ENCODE measurements at regions not wholly inside any gene's neighbourhood (a gene's known extent, or its start where the extent isn't known, plus 50 kb on each side); places are given as distances from the start of the nearest gene placed in this dataset.

GRCh38 chrX:8971116-8971515 lies 62.8 kb downstream of the FAM9B start:
- peak; percentile 74 for ATAC-seq (ENCODE audit: poor library complexity)
- intact Hi-C loops (cut with DNase I, micrococcal nuclease) = loop anchor here (1.0 to 10.0 kb wide), 6 partner anchors 224 to 738 kb away; partner anchors contain the start of gene TBL1X (in 1 of the 2)
- POLR2A ChIA-PET = interaction anchor here (0.6 to 2.3 kb wide), 2 partner anchors 370 to 491 kb away, joined by 3 to 8 read pairs; no protein-coding TSS in a partner anchor

DNA sequence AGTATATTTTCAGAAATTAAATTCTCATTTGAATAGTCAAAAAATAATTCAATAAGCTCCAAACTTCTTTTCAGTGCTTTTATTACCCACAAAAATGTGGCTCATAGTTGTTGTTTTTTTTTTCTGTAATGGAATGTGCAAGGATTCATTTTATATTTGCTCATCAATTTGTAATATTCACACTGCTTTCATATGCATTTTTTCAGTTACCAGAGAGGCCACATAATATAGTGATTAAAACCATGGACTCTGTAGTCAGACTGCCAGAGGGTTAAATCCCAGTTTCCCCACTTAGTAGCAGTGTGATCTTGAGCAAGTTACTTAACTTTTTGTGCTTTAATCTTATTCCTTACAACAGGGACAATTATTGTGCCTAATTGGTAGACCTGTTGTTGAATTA lies 64.5 kb downstream of the FAM9B start:
- Histone ChIP-seq H3K4me1 (ENCODE audit: insufficient read depth, low read length) (no peaks in the 10 kb centered on the region), H3K36me3 (ENCODE audit: insufficient read depth, low read length) (no peaks in the 10 kb centered on the region), H3K27me3 (ENCODE audit: control insufficient read depth in 1 of 2, insufficient read depth in 2 of 2, low read length in 2 of 2) (no peaks in the 10 kb centered on the region), H3K9me3 (ENCODE audit: control insufficient read depth in 1 of 2, insufficient read depth in 1 of 2, low read length in 2 of 2) (no peaks in the 10 kb centered on the region), H3K4me3 (ENCODE audit: low read length) (no peak overlapping the region), H3K27ac (ENCODE audit: low read depth in 1 of 2, low read length in 2 of 2) (no peak overlapping the region)
- no peak for ATAC-seq (ENCODE audit: poor library complexity)
- Mint-ChIP-seq H3K9me3 (peaks cover 2% of the 10 kb centered on the region), H3K27ac (no peak overlapping the region), H3K4me1 (ENCODE audit: low read depth) (no peaks in the 10 kb centered on the region), H3K4me3 (no peak overlapping the region), H3K36me3 (ENCODE audit: low read depth) (no peaks in the 10 kb centered on the region), H3K27me3 (no peaks in the 10 kb centered on the region)
- intact Hi-C loops (cut with DNase I, micrococcal nuclease) = no loop called here
- ChIA-PET POLR2A (no interaction called here), CTCF (no interaction called here)
- no peak for DNase-seq
- no peak for TF ChIP-seq CTCF (IDR thresholded peaks at IDR 0.05)

More at GRCh38 chrX:8971116-8971515, 62.8 kb downstream of the FAM9B start:
- no peaks in the 10 kb centered on the region for H3K27me3 ChIP-seq (ENCODE audit: control insufficient read depth in 1 of 2, insufficient read depth in 2 of 2, low read length in 2 of 2)
- Mint-ChIP-seq H3K4me3 (no peak overlapping the region), H3K4me1 (ENCODE audit: low read depth) (no peaks in the 10 kb centered on the region), H3K27ac (no peak overlapping the region), H3K36me3 (ENCODE audit: low read depth) (no peaks in the 10 kb centered on the region), H3K9me3 (peaks cover 2% of the 10 kb centered on the region), H3K27me3 (peaks cover 2% of the 10 kb centered on the region)
- peak in 3 of 14 experiments; percentile 64 to 66 (median 65) for DNase-seq
- CTCF ChIA-PET = interaction anchor here (0.7 to 1.6 kb wide), 2 partner anchors 342 to 381 kb away, joined by 3 read pairs; no protein-coding TSS in a partner anchor
- H3K27ac ChIP-seq (ENCODE audit: low read depth in 1 of 2, low read length in 2 of 2) = no peak overlapping the region
- H3K4me1 ChIP-seq (ENCODE audit: insufficient read depth, low read length) = no peaks in the 10 kb centered on the region
- no peaks in the 10 kb centered on the region for H3K9me3 ChIP-seq (ENCODE audit: control insufficient read depth in 1 of 2, insufficient read depth in 1 of 2, low read length in 2 of 2)
- TF ChIP-seq CTCF (IDR thresholded peaks at IDR 0.05) = peak; percentile 46
- H3K4me3 ChIP-seq (ENCODE audit: low read length) = no peak overlapping the region
- H3K36me3 ChIP-seq (ENCODE audit: insufficient read depth, low read length) = no peaks in the 10 kb centered on the region

DNA sequence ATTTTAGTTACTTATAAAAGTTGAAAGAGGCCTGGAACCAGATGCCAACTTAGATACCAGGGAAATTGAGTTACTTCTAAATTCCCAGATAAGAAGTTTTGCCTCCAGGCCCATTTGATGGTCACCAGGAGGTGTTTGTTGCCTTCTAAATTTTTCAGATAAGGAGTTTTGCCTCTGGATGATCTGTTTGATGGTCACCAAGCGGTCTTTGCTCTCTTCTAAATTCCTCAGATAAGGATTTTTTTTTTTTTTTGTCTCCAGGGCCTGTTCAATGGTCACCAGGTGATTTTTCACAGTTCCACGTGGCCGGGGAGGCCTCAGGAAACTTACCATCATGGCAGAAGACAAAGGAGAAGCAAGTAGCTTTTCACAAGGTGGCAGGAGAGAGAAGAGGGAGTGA lies 66.5 kb downstream of the FAM9B start:
- intact Hi-C loops (cut with DNase I, micrococcal nuclease) = no loop called here
- ATAC-seq (ENCODE audit: poor library complexity) (no peak), DNase-seq (no peak)
- CTCF ChIA-PET = no interaction called here
- Mint-ChIP-seq H3K36me3 (ENCODE audit: low read depth) (no peaks in the 10 kb centered on the region), H3K27ac (no peak overlapping the region), H3K4me3 (no peak overlapping the region), H3K27me3 (no peaks in the 10 kb centered on the region), H3K9me3 (peaks cover 2% of the 10 kb centered on the region), H3K4me1 (ENCODE audit: low read depth) (no peaks in the 10 kb centered on the region)
- Histone ChIP-seq H3K4me3 (ENCODE audit: low read length) (no peak overlapping the region), H3K4me1 (ENCODE audit: insufficient read depth, low read length) (no peaks in the 10 kb centered on the region), H3K27ac (ENCODE audit: low read depth in 1 of 2, low read length in 2 of 2) (no peak overlapping the region), H3K36me3 (ENCODE audit: insufficient read depth, low read length) (no peaks in the 10 kb centered on the region), H3K9me3 (ENCODE audit: control insufficient read depth in 1 of 2, insufficient read depth in 1 of 2, low read length in 2 of 2) (no peaks in the 10 kb centered on the region), H3K27me3 (ENCODE audit: control insufficient read depth in 1 of 2, insufficient read depth in 2 of 2, low read length in 2 of 2) (no peaks in the 10 kb centered on the region)
- no peak for TF ChIP-seq CTCF (IDR thresholded peaks at IDR 0.05)
- POLR2A ChIA-PET = no interaction called here
